ENCODE measurements at regions not wholly inside any gene's neighbourhood (a gene's known extent, or its start where the extent isn't known, plus 50 kb on each side); places are given as distances from the start of the nearest gene placed in this dataset.
"Not testable (repeated sequence)": the region's sequence is repeated elsewhere in the genome, so short reads cannot be mapped to it uniquely, and the experiment has no call there.

DNA sequence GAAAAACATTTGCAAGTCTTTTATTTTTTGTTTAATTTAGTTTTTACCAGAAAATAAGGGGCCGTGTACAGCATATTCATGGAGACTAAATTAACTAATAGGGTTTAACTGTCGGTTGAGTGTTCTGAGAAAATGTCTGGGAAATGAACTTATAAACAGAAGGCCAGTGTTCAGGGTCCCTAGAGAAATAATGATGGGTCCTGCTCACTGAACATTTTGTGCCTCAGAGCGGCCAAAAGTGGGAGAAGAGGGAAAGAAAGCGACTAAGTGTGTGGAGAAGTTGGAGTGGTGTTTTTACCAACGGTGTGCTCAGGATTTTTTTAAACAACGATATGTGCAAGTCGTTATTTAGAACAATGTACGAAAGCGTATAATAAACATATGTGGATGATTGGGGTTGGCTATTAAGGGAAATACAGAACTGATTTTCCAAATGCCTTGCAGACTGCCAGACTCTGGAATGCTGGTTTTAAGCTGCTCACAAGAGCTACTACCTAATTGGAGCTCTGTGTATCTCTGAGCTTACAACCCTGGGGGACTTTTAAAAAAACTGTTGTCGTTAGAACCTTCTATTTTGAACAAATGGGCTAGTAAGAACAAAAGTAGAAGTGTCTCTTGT is 166.7 kb downstream of the SLC38A4 start:
- no peaks in the 10 kb centered on the region for H3K9me3 ChIP-seq (ENCODE audit: control insufficient read depth, insufficient read depth, low read length)
- no peaks in the 10 kb centered on the region for H3K27me3 ChIP-seq (ENCODE audit: control insufficient read depth, insufficient read depth, low read length)
- H3K36me3 ChIP-seq (ENCODE audit: control insufficient read depth, insufficient read depth, low read length), result no peaks in the 10 kb centered on the region
- DNase-seq (ENCODE audit: low read depth, low spot score), result no peak
- no CpG with 5 or more reads among the region's 10 CpGs for WGBS (ENCODE audit: insufficient coverage, insufficient read length)
- H3K4me3 ChIP-seq (ENCODE audit: low read length), result no peak overlapping the region
- H3K27ac ChIP-seq (ENCODE audit: low read length), result no peak overlapping the region
- no peaks in the 10 kb centered on the region for H3K4me1 ChIP-seq (ENCODE audit: control insufficient read depth, insufficient read depth, low read length)

- H3K27me3 ChIP-seq (ENCODE audit: control insufficient read depth, insufficient read depth, low read length), result no peaks in the 10 kb centered on the region
- H3K27ac ChIP-seq (ENCODE audit: low read length), result no peak overlapping the region
- no peak overlapping the region for H3K4me3 ChIP-seq (ENCODE audit: low read length)
- no peak for DNase-seq (ENCODE audit: low read depth, low spot score)
- H3K36me3 ChIP-seq (ENCODE audit: control insufficient read depth, insufficient read depth, low read length), result no peaks in the 10 kb centered on the region
- H3K9me3 ChIP-seq (ENCODE audit: control insufficient read depth, insufficient read depth, low read length), result no peaks in the 10 kb centered on the region
- no CpG with 5 or more reads among the region's 4 CpGs for WGBS (ENCODE audit: insufficient coverage, insufficient read length)
- no peaks in the 10 kb centered on the region for H3K4me1 ChIP-seq (ENCODE audit: control insufficient read depth, insufficient read depth, low read length)
Observed at GRCh38 chr12:46657453-46658411, 168.1 kb downstream of the SLC38A4 start.

DNA sequence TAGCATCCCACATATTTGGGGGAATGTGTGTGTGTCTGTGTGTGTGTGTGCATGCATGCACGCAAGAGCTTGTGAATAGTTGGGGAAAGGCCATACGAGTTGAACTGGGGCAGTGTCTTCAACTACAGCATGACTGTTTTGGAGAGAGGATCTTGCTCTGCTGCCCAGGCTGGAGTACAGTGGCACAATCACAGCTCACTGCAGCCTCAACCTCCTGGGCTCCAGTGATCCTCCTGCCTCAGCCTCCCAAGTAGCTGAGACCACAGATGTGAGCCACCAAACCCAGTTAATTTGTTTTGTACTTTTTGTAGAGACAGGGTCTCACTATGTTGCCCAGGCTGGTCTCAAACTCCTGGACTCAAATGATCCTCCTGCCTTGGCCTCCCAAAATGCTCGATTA is 169.8 kb downstream of the SLC38A4 start:
- not testable (repeated sequence) for H3K27me3 ChIP-seq (ENCODE audit: control insufficient read depth, insufficient read depth, low read length); H3K4me1 ChIP-seq (ENCODE audit: control insufficient read depth, insufficient read depth, low read length); H3K36me3 ChIP-seq (ENCODE audit: control insufficient read depth, insufficient read depth, low read length); H3K27ac ChIP-seq (ENCODE audit: low read length); DNase-seq (ENCODE audit: low read depth, low spot score); H3K4me3 ChIP-seq (ENCODE audit: low read length); H3K9me3 ChIP-seq (ENCODE audit: control insufficient read depth, insufficient read depth, low read length)
- WGBS (ENCODE audit: insufficient coverage, insufficient read length), result no CpG with 5 or more reads among the region's 3 CpGs

- Histone ChIP-seq H3K4me3 (ENCODE audit: low read length) (no peak overlapping the region), H3K4me1 (ENCODE audit: control insufficient read depth, insufficient read depth, low read length) (no peaks in the 10 kb centered on the region), H3K27ac (ENCODE audit: low read length) (no peak overlapping the region), H3K27me3 (ENCODE audit: control insufficient read depth, insufficient read depth, low read length) (no peaks in the 10 kb centered on the region), H3K36me3 (ENCODE audit: control insufficient read depth, insufficient read depth, low read length) (no peaks in the 10 kb centered on the region), H3K9me3 (ENCODE audit: control insufficient read depth, insufficient read depth, low read length) (no peaks in the 10 kb centered on the region)
- DNase-seq (ENCODE audit: low read depth, low spot score), result no peak
- WGBS (ENCODE audit: insufficient coverage, insufficient read length), result 100% methylated on average over 1 of the region's 2 CpGs
Observed at GRCh38 chr12:46653311-46653710, 172.5 kb downstream of the SLC38A4 start.

DNA sequence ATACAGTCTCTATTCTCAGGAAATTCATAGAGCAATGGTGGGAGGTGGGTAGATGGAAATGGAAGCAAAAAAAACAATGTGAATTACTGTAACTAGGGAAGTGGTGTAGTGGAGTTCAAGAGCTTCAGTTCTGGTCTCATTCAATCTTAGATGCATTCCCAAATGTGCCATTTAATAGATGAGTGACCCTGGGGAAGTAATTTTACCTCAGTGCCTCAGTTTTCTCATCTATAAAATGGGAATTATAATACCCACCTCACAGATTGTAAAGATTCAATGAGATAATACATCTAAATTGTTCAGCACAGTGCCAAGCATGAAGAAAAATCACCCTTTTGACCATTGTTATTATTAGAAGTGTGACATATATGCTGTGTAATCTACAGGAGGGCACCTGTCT is 173.1 kb downstream of the SLC38A4 start:
- no peak overlapping the region for H3K27ac ChIP-seq (ENCODE audit: low read length)
- H3K27me3 ChIP-seq (ENCODE audit: control insufficient read depth, insufficient read depth, low read length), result no peaks in the 10 kb centered on the region
- H3K9me3 ChIP-seq (ENCODE audit: control insufficient read depth, insufficient read depth, low read length), result no peaks in the 10 kb centered on the region
- no peaks in the 10 kb centered on the region for H3K4me1 ChIP-seq (ENCODE audit: control insufficient read depth, insufficient read depth, low read length)
- DNase-seq (ENCODE audit: low read depth, low spot score), result no peak
- H3K36me3 ChIP-seq (ENCODE audit: control insufficient read depth, insufficient read depth, low read length), result no peaks in the 10 kb centered on the region
- H3K4me3 ChIP-seq (ENCODE audit: low read length), result no peak overlapping the region

DNA sequence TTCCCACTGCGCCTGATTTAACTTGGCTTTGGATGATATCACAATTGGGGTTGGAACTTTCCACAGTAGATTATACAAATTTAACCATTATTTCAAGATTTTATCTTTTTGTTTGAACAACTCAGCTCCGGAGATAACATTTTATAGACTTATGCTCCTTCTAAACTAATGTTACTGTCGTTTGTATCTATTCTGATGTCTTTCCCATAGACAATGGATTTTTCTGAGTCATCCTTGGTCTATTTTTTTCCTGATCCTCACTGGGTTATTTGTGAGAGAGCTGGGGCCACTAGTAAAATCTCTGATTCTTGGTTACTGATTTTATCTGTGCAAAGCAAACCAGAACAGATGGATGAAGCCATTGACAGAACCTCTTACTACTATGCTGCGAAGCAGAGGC is 175.1 kb downstream of the SLC38A4 start:
- H3K9me3 ChIP-seq (ENCODE audit: control insufficient read depth, insufficient read depth, low read length), result no peaks in the 10 kb centered on the region
- H3K27me3 ChIP-seq (ENCODE audit: control insufficient read depth, insufficient read depth, low read length), result no peaks in the 10 kb centered on the region
- no peak overlapping the region for H3K4me3 ChIP-seq (ENCODE audit: low read length)
- WGBS (ENCODE audit: insufficient coverage, insufficient read length), result no CpG with 5 or more reads among the region's 4 CpGs
- no peak overlapping the region for H3K27ac ChIP-seq (ENCODE audit: low read length)
- no peaks in the 10 kb centered on the region for H3K36me3 ChIP-seq (ENCODE audit: control insufficient read depth, insufficient read depth, low read length)
- DNase-seq (ENCODE audit: low read depth, low spot score), result no peak
- H3K4me1 ChIP-seq (ENCODE audit: control insufficient read depth, insufficient read depth, low read length), result no peaks in the 10 kb centered on the region

GRCh38 chr12:46649433-46649832 is 176.4 kb downstream of the SLC38A4 start:
- Histone ChIP-seq H3K4me3 (ENCODE audit: low read length) (no peak overlapping the region), H3K27me3 (ENCODE audit: control insufficient read depth, insufficient read depth, low read length) (no peaks in the 10 kb centered on the region), H3K9me3 (ENCODE audit: control insufficient read depth, insufficient read depth, low read length) (no peaks in the 10 kb centered on the region), H3K36me3 (ENCODE audit: control insufficient read depth, insufficient read depth, low read length) (no peaks in the 10 kb centered on the region), H3K27ac (ENCODE audit: low read length) (no peak overlapping the region), H3K4me1 (ENCODE audit: control insufficient read depth, insufficient read depth, low read length) (no peaks in the 10 kb centered on the region)
- DNase-seq (ENCODE audit: low read depth, low spot score), result no peak
- WGBS (ENCODE audit: insufficient coverage, insufficient read length), result no CpG with 5 or more reads among the region's 4 CpGs

DNA sequence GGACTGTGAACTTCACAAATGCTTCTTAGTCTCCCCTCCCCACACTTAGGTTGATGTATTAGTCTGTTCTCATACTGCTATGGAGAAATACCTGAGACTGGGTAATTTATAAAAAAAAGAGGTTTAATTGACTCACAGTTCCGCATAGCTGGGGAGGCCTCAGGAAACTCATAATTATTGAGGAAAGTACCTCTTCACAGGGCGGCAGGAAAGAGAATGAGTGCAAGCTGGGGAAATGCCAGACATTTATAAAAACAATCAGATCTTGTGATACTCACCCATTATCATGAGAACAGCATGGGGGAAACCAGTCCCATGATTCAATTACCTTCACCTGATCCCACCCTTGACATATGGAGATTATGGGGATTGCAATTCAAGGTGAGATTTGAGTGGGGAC is 178.8 kb downstream of the SLC38A4 start:
- Histone ChIP-seq H3K27me3 (ENCODE audit: control insufficient read depth, insufficient read depth, low read length) (no peaks in the 10 kb centered on the region), H3K4me1 (ENCODE audit: control insufficient read depth, insufficient read depth, low read length) (no peaks in the 10 kb centered on the region), H3K4me3 (ENCODE audit: low read length) (no peak overlapping the region), H3K9me3 (ENCODE audit: control insufficient read depth, insufficient read depth, low read length) (no peaks in the 10 kb centered on the region), H3K27ac (ENCODE audit: low read length) (no peak overlapping the region), H3K36me3 (ENCODE audit: control insufficient read depth, insufficient read depth, low read length) (no peaks in the 10 kb centered on the region)
- DNase-seq (ENCODE audit: low read depth, low spot score), result no peak
- WGBS (ENCODE audit: insufficient coverage, insufficient read length), result no CpG with 5 or more reads among the region's 2 CpGs

- not testable (repeated sequence) for DNase-seq (ENCODE audit: low read depth, low spot score); H3K27ac ChIP-seq (ENCODE audit: low read length); H3K9me3 ChIP-seq (ENCODE audit: control insufficient read depth, insufficient read depth, low read length); H3K36me3 ChIP-seq (ENCODE audit: control insufficient read depth, insufficient read depth, low read length); H3K4me1 ChIP-seq (ENCODE audit: control insufficient read depth, insufficient read depth, low read length); H3K4me3 ChIP-seq (ENCODE audit: low read length); H3K27me3 ChIP-seq (ENCODE audit: control insufficient read depth, insufficient read depth, low read length)
- WGBS (ENCODE audit: insufficient coverage, insufficient read length), result no CpG with 5 or more reads among the region's 2 CpGs
Observed at GRCh38 chr12:46641649-46642048, 184.1 kb downstream of the SLC38A4 start.

DNA sequence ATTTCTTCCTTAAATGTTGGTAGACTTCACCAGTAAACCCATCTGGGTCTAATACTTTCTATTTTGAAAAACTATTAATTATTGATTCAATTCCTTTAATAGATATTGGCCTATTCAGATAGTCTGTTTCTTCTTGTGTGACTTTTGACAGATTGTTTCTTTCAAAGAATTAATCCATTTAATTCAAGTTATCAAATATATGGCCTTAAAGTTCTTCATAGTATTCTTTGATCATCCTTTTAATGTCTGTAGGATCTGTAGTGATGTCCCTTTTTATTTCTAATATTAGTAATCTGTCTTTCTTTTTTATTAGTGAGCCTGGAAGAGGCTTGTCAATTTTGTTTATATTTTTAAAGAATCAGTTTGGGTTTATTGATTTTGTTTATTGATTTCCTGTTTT is 190.0 kb downstream of the SLC38A4 start:
- Histone ChIP-seq H3K36me3 (ENCODE audit: control insufficient read depth, insufficient read depth, low read length) (no peaks in the 10 kb centered on the region), H3K4me1 (ENCODE audit: control insufficient read depth, insufficient read depth, low read length) (peaks cover 1% of the 10 kb centered on the region), H3K27ac (ENCODE audit: low read length) (no peak overlapping the region), H3K27me3 (ENCODE audit: control insufficient read depth, insufficient read depth, low read length) (no peaks in the 10 kb centered on the region), H3K4me3 (ENCODE audit: low read length) (no peak overlapping the region), H3K9me3 (ENCODE audit: control insufficient read depth, insufficient read depth, low read length) (peaks cover 2% of the 10 kb centered on the region; the same call in 1 of the 2 replicates)
- no peak for DNase-seq (ENCODE audit: low read depth, low spot score)

Measured in iPS DF 6.9 (cell line).